ENCODE measurements at regions not wholly inside any gene's neighbourhood (a gene's known extent, or its start where the extent isn't known, plus 50 kb on each side); places are given as distances from the start of the nearest gene placed in this dataset.

DNA sequence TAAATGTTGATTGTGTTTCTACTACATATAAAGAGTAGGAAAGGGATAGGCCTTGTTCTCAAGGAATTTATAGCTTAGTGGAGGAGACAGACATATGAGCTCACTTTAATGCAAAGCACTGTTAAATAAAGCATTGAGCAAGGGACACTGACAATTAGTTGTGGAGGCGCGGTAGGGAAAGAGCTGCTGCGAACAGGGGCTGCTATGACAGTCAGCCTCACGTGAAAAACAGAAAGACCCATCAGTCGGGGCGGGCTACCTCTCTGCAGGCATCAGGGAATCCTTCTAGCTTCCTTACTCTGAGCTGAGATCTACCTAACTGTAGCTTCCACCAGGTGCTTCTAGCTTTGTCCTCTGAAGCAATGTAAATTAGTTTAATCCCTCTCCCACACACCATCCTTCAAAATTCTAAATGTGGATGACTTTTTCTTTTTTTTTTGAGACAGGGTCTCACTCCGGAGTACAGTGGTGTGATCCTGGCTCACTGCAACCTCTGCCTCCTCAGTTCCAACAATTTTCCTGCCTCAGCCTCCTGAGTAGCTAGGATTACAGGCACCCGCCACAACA, 129.9 kb upstream of the ZFHX3 start:
- Histone ChIP-seq H3F3A (replicated peaks; ENCODE audit: low read depth) (no peaks in the 10 kb centered on the region), H3K27me3 (ENCODE audit: insufficient read depth) (no peaks in the 10 kb centered on the region), H4K20me1 (replicated peaks; ENCODE audit: insufficient read depth) (no peaks in the 10 kb centered on the region), H3K27ac (ENCODE audit: low read depth) (no peak overlapping the region), H2AFZ (no peak overlapping the region), H3K36me3 (ENCODE audit: insufficient read depth) (no peaks in the 10 kb centered on the region), H3K9me2 (ENCODE audit: insufficient read depth) (no peaks in the 10 kb centered on the region), H3K79me2 (replicated peaks; ENCODE audit: insufficient read depth) (no peaks in the 10 kb centered on the region), H3K4me2 (no peak overlapping the region), H3K4me1 (ENCODE audit: insufficient read depth) (0 out of 2 replicates have a peak, but pooled peaks cover 3% of the 10 kb centered on the region), H3K4me3 (no peak overlapping the region)
- no peak for TF ChIP-seq ZNF331 (CRISPR knock-in tag; IDR thresholded peaks at IDR 0.05; ENCODE audit: low read depth)
- no peak for TF ChIP-seq REST (IDR thresholded peaks at IDR 0.05; ENCODE audit: unreplicated experiment)
- TF ChIP-seq ZNF462 (CRISPR knock-in tag; IDR thresholded peaks at IDR 0.05) = no peak
- TF ChIP-seq, protein P1, sequence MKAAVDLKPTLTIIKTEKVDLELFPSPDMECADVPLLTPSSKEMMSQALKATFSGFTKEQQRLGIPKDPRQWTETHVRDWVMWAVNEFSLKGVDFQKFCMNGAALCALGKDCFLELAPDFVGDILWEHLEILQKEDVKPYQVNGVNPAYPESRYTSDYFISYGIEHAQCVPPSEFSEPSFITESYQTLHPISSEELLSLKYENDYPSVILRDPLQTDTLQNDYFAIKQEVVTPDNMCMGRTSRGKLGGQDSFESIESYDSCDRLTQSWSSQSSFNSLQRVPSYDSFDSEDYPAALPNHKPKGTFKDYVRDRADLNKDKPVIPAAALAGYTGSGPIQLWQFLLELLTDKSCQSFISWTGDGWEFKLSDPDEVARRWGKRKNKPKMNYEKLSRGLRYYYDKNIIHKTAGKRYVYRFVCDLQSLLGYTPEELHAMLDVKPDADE (IDR thresholded peaks at IDR 0.05) = no peak
- no peak for TF ChIP-seq NANOG (IDR thresholded peaks at IDR 0.05; ENCODE audit: borderline replicate concordance)
- TF ChIP-seq CREB1 (CRISPR knock-in tag; IDR thresholded peaks at IDR 0.05; ENCODE audit: low read depth) = no peak
- TF ChIP-seq STAT1 (IDR thresholded peaks at IDR 0.05; ENCODE audit: unreplicated experiment) = no peak
- no peak overlapping the region for H3K4me3 Mint-ChIP-seq
- ATAC-seq (peak; percentile 34; the same call in 1 of the 3 replicates), DNase-seq (ENCODE audit: low spot score) (no peak)
- H3K27me3 Mint-ChIP-seq (ENCODE audit: insufficient read depth, low read depth, poor library complexity) = peaks cover 6% of the 10 kb centered on the region
- no peaks in the 10 kb centered on the region for H3K9me3 Mint-ChIP-seq
- no peak overlapping the region for H3K27ac Mint-ChIP-seq
- peaks cover 27% of the 10 kb centered on the region for H3K4me1 Mint-ChIP-seq
- H3K36me3 Mint-ChIP-seq (ENCODE audit: low read depth) = no peaks in the 10 kb centered on the region
